ENCODE measurements at regions not wholly inside any gene's neighbourhood (a gene's known extent, or its start where the extent isn't known, plus 50 kb on each side); places are given as distances from the start of the nearest gene placed in this dataset.

DNA sequence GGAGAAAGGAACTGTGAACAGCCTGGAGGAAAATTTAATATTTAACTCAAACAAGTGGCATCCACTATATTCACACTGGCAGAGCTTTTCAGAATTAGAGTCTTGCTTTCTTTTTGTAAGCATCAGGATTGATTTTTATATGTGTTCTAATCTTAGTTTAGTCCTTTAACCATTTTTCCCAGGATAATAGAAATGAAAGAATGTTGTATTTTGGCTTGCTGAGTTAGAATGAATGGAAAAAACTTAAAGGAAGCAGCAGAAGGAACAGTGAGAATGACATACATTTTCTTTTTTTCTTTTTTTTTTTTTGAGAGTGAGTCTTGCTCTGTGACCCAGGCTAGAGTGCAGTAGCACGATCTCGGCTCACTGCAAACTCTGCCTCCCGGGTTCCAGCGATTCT lies 53.0 kb downstream of the ZC3H11B start (continued):
- TF ChIP-seq, protein P1, sequence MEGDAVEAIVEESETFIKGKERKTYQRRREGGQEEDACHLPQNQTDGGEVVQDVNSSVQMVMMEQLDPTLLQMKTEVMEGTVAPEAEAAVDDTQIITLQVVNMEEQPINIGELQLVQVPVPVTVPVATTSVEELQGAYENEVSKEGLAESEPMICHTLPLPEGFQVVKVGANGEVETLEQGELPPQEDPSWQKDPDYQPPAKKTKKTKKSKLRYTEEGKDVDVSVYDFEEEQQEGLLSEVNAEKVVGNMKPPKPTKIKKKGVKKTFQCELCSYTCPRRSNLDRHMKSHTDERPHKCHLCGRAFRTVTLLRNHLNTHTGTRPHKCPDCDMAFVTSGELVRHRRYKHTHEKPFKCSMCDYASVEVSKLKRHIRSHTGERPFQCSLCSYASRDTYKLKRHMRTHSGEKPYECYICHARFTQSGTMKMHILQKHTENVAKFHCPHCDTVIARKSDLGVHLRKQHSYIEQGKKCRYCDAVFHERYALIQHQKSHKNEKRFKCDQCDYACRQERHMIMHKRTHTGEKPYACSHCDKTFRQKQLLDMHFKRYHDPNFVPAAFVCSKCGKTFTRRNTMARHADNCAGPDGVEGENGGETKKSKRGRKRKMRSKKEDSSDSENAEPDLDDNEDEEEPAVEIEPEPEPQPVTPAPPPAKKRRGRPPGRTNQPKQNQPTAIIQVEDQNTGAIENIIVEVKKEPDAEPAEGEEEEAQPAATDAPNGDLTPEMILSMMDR (IDR thresholded peaks at IDR 0.05; ENCODE audit: control extremely low read depth in 1 of 3, insufficient read depth in 1 of 3, low read depth in 1 of 3, low read length in 3 of 3): no peak
- TF ChIP-seq SIN3A (conservative IDR thresholded peaks at IDR 0.05 in 1 of 2, IDR thresholded peaks at IDR 0.05 in 1 of 2; ENCODE audit: low read depth in 1 of 2, low read length in 2 of 2) (no peak), E2F6 (IDR thresholded peaks at IDR 0.05) (no peak), SRF (IDR thresholded peaks at IDR 0.05; ENCODE audit: low read depth, low read length) (no peak), SP4 (IDR thresholded peaks at IDR 0.05; ENCODE audit: low read length) (no peak), CHD1 (IDR thresholded peaks at IDR 0.05; ENCODE audit: low read depth, low read length) (no peak), TBP (IDR thresholded peaks at IDR 0.05; ENCODE audit: low read depth, low read length) (no peak)
